Amygdala (tissue), 56 donors: ENCODE measurements at regions not wholly inside any gene's neighbourhood (a gene's known extent, or its start where the extent isn't known, plus 50 kb on each side); places are given as distances from the start of the nearest gene placed in this dataset.
A peak's percentile ranks its signal among the peaks of the same experiment; 100 is the strongest.
"Not testable (repeated sequence)": the region's sequence is repeated elsewhere in the genome, so short reads cannot be mapped to it uniquely, and the experiment has no call there.

ENCODE experiments used
- DNase-seq, 56 donors: peaks; one replicate each; lab custom pipeline; 2025; lab: John Stamatoyannopoulos, UW

GRCh38 chr2:118431586-118431985 is 343.3 kb downstream of the INSIG2 start:
- DNase-seq, result no peak

DNA sequence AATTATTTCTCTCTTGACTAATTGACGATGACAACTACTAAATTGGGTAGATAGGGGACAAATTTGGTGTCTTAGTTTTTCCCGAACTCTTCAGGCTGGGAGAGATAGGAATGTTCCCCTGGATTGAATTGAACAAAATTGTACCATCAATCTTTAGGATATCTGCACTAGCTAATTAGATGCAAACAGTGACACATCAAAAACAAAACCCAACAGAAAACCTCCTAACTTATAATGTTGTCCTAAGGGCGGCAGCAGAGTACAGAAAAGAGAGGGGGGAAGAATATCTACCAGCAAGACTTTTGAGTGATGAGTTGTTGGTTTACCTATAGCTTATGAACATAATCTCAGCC is 342.9 kb downstream of the INSIG2 start:
- DNase-seq, result no peak

GRCh38 chr2:118430510-118431164 is 342.4 kb downstream of the INSIG2 start:
- DNase-seq, result no peak

DNA sequence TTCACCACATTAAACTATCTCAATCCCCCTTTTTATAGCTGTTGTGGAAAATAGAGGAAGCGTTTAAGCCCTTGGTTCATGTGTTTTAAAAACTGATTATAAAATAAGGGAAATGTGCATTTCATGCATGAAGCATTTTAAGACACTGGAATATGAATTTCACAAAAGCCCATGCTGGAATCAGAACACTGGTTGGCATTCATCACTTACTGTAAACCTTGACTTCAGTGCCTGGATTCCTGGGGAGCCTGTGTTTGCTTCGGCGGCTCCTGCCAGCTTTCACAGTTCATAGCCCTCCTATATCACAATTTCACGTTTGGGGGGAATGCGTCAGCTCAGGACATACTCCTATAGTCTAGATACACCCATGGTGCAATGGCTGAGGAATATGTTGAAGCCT is 336.9 kb downstream of the INSIG2 start:
- DNase-seq, result no peak

DNA sequence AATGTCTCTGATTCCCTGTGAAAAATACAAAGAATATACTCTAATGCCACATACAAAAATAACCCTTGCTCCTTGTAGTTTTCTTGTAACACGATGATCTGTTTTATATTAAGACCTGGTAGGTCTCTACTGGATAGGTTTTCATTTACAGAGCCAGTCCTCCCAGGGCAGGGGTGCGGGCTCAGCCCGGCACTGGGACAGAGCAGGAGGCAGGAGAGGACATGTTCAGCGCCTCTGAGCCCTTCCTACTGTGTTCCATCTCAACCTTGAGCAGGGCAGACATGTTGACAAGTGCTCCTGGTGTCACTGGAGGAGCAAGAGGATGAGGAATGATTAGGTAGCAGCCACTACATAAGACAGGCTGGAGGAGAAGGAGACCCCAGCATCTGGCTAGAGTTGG is 335.5 kb downstream of the INSIG2 start:
- DNase-seq, result no peak

DNA sequence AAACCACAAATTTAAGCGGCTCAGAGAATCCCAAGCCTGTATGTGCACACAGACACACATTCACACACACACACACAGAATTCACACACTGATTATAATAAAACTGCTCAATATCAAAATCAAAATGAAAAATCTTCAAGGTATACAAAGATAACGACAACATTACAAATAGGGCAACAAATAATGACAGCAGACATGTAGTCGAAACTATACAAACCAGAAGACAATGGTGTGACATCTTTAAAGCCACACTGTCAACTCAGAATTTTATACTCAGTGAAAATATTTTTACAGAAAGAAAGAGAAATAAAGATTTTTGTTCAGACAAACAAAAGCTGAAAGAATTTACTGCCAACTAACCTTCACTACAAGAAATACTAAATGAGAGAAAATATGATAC is 333.4 kb downstream of the INSIG2 start:
- no peak for DNase-seq

- no peak for DNase-seq
Measured at GRCh38 chr2:118417406-118418120, 329.3 kb downstream of the INSIG2 start.

DNA sequence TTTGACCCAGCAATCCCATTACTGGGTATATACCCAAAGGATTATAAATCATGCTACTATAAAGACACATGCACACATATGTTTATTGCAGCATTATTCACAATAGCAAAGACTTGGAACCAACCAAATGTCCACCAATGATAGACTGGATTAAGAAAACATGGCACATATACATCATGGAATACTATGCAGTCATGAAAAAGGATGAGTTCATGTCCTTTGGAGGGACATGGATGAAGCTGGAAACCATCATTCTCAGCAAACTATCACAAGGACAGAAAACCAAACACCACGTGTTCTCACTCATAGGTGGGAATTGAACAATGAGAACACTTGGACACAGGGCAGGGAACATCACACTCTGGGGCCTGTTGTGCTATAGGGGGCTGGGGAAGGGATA is 326.9 kb downstream of the INSIG2 start:
- not testable (repeated sequence) for DNase-seq

DNA sequence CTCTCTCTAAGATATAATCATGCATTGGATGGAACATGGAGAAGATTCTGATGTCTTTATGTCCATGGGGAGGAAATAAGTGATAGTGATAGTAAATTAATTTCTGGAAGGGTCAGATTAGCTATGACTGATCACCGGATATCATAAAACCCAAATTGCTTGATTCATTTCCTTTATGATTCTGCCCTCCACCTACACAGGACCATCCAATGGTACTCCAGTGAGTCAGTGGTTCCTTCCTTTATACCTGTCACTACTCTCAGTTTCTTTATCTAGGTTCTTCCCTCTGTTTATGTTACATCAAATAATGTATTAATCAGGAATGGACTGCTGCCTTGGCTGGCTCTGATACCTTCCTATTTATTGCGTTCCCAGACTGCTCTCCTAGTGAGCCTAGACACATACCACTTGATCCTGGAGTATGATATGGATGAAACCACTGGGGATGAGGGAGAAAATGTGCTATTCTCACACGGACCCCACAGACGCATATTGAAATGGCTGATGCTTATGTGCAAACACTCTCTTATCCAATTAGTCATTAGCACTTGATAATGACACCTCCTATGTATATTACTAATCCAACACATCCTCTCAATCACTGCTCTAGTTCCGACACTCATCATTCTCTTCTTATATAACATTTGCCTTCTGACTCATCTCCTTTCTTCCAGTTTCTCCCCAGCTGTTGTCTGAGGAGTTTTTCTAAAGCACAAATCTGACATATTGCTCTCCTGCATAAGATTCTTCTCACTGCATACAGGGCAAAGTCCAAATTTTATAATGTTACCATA is 315.6 kb downstream of the INSIG2 start:
- no peak for DNase-seq

DNA sequence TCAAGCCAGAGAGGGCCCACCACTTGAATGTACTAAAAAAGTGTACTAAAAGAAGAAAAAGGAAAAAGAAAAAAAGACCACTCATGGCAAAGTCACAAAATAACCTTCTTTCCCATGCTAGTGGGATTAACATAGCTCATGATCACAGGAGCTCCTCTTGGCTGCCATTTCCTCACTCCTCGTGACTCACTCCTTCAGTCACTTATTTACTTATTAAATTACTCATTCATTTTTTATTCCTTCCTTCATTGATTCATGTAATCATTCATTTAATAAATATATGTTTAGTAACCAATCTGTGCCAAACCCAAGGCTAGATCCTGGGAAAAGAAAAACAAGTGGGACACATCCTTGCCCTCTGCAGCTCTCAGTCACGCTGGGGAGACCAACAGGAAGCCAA is 300.5 kb downstream of the INSIG2 start:
- DNase-seq, result no peak

DNA sequence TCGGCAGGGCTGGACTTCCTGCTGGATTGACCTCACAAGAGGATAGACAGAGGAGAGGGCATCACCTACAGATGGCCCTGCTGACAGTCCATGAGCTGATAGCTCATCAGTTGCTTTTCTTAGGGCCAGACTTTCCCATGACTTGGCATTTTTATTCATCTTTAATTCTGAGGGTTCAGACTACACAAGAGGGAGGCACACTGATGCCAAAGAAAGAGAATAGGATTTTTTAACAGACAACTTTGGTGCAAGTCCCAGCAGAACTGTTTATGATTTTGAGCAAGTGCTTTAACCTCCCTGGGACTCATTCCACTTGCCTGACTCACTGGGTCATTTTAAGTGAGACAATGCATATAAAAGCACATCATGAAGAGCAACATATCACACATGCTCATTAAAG is 299.2 kb downstream of the INSIG2 start:
- DNase-seq, result no peak

DNA sequence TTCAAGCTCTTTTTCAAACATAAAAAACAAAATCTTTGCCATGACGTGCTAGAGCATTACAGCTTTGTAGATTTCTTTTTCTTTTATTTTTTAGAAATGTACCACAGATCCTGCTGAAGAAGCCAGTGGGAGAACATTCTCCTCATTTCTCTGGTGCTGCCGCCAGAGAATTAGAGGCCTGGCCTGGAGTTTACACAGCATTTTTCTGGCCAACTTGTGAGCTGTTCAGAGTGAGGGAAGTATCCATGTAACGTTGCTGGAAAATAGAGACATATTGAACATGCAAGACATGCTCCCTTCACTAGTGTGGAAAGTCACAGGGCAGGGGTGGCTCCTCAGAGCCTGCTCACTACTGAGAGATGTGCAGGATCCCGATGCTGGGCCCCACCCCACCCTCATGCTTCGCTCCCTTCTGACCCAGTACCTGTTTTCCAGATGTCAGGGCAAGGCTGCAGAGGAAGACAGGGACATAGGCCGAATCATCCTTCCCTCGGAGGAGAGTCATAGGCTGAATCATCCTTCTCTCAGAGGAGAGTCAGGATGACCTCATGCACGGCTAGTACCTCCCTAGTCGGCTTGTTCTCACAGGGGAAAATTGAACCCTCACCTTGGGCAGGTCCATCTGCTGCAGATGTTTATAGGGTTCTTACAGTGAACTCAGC is 298.5 kb downstream of the INSIG2 start:
- no peak for DNase-seq

- DNase-seq, result no peak
Measured at GRCh38 chr2:118380915-118381653, 292.8 kb downstream of the INSIG2 start.

DNA sequence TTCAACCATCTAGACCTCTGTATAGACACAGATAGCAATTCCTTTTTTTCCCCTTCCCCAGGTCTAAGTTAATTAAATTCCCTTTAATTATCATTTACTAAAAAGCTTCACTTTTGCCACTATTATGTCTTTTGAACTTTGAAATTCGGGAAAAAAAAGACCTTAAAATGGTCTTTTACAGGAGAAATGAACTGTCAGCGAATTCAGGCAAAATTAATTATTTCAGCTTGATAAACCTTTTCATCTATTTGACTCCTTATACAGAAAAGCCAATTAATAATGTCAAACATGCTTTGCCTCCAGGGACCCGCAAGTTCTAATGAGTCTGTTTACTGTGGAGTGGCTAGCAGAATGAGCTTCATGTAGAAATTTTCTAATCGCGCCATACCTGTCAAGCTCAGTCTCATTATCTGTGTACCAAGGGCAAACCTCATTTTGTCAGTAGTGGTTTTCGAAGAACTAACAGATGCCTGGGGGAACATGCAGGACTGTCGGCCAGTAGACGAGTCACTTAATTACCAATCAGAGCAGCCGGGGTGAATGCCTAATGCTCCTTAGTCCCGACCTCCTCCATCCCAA is 287.7 kb downstream of the INSIG2 start:
- no peak for DNase-seq

DNA sequence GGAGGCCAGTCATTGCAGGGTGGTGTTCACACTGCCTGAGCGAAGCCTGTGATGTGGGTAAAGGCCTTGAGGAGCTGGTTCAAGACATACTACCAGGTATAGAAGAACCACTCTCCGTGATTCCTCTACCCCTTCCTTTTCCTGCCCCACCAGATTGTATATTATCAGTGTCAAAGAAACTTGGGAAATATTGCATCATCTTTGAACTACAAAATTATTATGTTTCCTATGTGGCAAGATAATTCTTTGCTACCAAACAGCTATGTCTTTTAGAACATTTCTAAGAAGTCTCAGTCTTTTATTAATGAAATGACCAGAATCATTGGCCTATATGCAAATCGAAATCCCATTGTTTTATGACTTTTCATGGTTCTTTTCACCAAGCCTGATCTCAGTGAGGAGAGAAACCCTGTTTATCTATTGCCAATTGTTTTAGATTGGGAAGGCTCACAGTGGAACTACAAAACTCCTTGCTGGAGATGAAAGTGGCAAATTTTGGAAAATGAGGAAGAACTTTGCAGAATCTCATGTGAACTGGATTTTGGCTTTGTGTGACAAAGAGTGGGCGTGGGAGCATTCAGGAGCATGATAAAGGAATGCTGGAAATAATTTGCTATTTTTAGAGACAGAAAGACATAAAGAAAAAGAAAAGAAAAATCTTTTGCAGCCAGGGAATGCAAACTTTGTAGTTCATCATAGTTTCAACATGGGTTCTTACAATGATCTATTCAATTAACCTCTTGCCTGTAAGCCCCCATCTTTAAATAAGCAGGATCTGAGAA is 286.9 kb downstream of the INSIG2 start:
- DNase-seq, result no peak

- DNase-seq, result no peak
Measured at GRCh38 chr2:118372886-118373830, 284.9 kb downstream of the INSIG2 start.

DNA sequence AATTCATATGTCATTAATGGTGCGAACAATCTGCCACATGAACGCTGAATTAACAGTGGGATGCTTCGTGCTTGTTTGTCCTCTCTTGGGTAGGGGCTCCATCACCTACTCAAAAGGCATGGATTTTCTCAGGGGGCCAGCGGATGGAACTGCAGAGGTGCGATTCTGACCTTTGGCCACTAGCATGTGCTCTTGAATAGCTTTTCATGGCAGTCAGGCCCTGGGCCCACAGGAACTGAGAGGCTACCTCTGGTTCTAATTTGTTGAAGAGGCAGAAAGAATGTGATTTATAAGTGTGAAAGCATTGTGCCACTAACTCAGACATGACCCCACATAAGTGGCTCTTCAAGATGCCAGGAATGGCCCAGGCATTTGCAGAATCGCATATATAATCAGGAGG is 283.2 kb downstream of the INSIG2 start:
- DNase-seq, result peak in 3 of 56 donors; percentile 0 to 5 (median 4)

DNA sequence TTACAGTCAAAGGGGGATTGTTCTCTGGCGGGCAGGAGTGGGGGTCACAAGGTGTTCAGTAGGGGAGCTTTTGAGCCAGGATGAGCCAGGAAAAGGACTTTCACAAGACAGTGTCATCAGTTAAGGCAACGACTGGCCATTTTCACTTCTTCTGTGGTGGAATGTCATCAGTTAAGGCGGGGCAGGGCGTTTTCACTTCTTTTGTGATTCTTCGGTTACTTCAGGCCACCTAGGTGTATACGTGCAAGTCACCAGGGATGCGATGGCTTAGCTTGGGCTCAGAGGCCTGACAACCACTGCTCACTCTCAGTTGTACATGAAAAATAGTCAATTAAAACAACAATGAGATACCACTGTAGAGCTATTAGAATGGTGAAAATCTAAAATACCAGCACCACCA is 281.2 kb downstream of the INSIG2 start:
- not testable (repeated sequence) for DNase-seq
